ENCODE measurements at regions not wholly inside any gene's neighbourhood (a gene's known extent, or its start where the extent isn't known, plus 50 kb on each side); places are given as distances from the start of the nearest gene placed in this dataset.

- no peak for DNase-seq (ENCODE audit: low spot score)
Measured at GRCh38 chr1:194241215-194241614, 1054.8 kb upstream of the B3GALT2 start.

GRCh38 chr1:194233069-194233468, 1046.7 kb upstream of the B3GALT2 start:
- DNase-seq (ENCODE audit: low spot score), result no peak

- DNase-seq (ENCODE audit: low spot score), result no peak
Measured at GRCh38 chr1:194230351-194231144, 1044.1 kb upstream of the B3GALT2 start.

GRCh38 chr1:194228427-194228826, 1042.0 kb upstream of the B3GALT2 start:
- DNase-seq (ENCODE audit: low spot score), result no peak

- no peak for DNase-seq (ENCODE audit: low spot score)
Measured at GRCh38 chr1:194227161-194227560, 1040.7 kb upstream of the B3GALT2 start.

GRCh38 chr1:194225821-194226220, 1039.4 kb upstream of the B3GALT2 start:
- no peak for DNase-seq (ENCODE audit: low spot score)

GRCh38 chr1:194223596-194223995, 1037.2 kb upstream of the B3GALT2 start:
- no peak for DNase-seq (ENCODE audit: low spot score)

GRCh38 chr1:194215448-194215847, 1029.0 kb upstream of the B3GALT2 start:
- no peak for DNase-seq (ENCODE audit: low spot score)

- DNase-seq (ENCODE audit: low spot score), result no peak
Measured at GRCh38 chr1:194214735-194215134, 1028.3 kb upstream of the B3GALT2 start.

- DNase-seq (ENCODE audit: low spot score), result no peak
Measured at GRCh38 chr1:194209920-194210319, 1023.5 kb upstream of the B3GALT2 start.

GRCh38 chr1:194208674-194209073, 1022.3 kb upstream of the B3GALT2 start:
- DNase-seq (ENCODE audit: low spot score), result no peak

GRCh38 chr1:194196562-194196961, 1010.1 kb upstream of the B3GALT2 start:
- DNase-seq (ENCODE audit: low spot score), result no peak

GRCh38 chr1:194194724-194195123, 1008.3 kb upstream of the B3GALT2 start:
- DNase-seq (ENCODE audit: low spot score), result no peak

GRCh38 chr1:194184974-194185373, 998.6 kb upstream of the B3GALT2 start:
- DNase-seq (ENCODE audit: low spot score), result no peak

- no peak for DNase-seq (ENCODE audit: low spot score)
Measured at GRCh38 chr1:194184425-194184824, 998.0 kb upstream of the B3GALT2 start.

- DNase-seq (ENCODE audit: low spot score), result no peak
Measured at GRCh38 chr1:194181845-194182244, 995.4 kb upstream of the B3GALT2 start.

- DNase-seq (ENCODE audit: low spot score), result no peak
Measured at GRCh38 chr1:194176212-194176611, 989.8 kb upstream of the B3GALT2 start.

- DNase-seq (ENCODE audit: low spot score), result no peak
Measured at GRCh38 chr1:194175251-194175650, 988.8 kb upstream of the B3GALT2 start.

GRCh38 chr1:194174528-194174927, 988.1 kb upstream of the B3GALT2 start:
- no peak for DNase-seq (ENCODE audit: low spot score)

- DNase-seq (ENCODE audit: low spot score), result no peak
Measured at GRCh38 chr1:194171596-194171995, 985.2 kb upstream of the B3GALT2 start.

GRCh38 chr1:194167956-194168640, 981.7 kb upstream of the B3GALT2 start:
- no peak for DNase-seq (ENCODE audit: low spot score)

GRCh38 chr1:194164755-194165154, 978.3 kb upstream of the B3GALT2 start:
- DNase-seq (ENCODE audit: low spot score), result no peak

GRCh38 chr1:194161591-194161990, 975.2 kb upstream of the B3GALT2 start:
- DNase-seq (ENCODE audit: low spot score), result no peak

GRCh38 chr1:194159941-194160340, 973.5 kb upstream of the B3GALT2 start:
- DNase-seq (ENCODE audit: low spot score), result no peak
